ENCODE measurements at regions not wholly inside any gene's neighbourhood (a gene's known extent, or its start where the extent isn't known, plus 50 kb on each side); places are given as distances from the start of the nearest gene placed in this dataset.

GRCh38 chr16:85291302-85292148, 179.3 kb upstream of the CIBAR2 start:
- no peak for DNase-seq (ENCODE audit: low read depth)

- no peak for DNase-seq (ENCODE audit: low read depth)
Measured at GRCh38 chr16:85293458-85293857, 181.2 kb upstream of the CIBAR2 start.

GRCh38 chr16:85293904-85294642, 181.8 kb upstream of the CIBAR2 start:
- DNase-seq (ENCODE audit: low read depth): no peak

- no peak for DNase-seq (ENCODE audit: low read depth)
Measured at GRCh38 chr16:85294810-85295508, 182.7 kb upstream of the CIBAR2 start.

- DNase-seq (ENCODE audit: low read depth): no peak
Measured at GRCh38 chr16:85296859-85297660, 184.8 kb upstream of the CIBAR2 start.

- no peak for DNase-seq (ENCODE audit: low read depth)
Measured at GRCh38 chr16:85297881-85298280, 185.6 kb upstream of the CIBAR2 start.

DNA sequence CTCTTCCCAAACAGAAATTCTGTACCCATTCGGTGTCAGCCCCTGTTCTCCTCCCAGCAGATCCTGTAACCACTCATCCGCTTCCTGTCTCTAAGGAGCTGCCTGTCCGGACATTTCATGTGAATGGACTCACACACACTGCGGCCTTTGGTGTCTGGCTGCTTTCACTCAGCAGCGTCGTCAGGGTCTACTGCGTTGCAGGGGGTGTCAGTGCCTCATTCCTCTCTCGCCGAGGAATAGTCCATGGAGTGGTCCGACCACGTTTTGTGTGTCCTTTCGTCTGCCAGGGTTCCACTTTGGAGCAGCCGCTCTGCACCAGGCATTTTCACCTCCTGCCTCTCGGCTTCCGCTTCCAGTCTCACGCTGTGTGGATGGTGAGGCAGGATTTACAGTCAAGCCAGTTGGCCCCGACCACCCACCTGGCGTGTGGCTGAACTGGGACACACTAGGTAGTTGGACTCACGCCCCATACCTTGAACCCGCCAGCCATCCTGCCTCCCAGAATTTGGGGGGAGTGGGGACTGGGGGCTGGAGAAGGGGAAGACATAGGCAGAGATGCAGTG, 188.2 kb upstream of the CIBAR2 start:
- DNase-seq (ENCODE audit: low read depth): no peak

DNA sequence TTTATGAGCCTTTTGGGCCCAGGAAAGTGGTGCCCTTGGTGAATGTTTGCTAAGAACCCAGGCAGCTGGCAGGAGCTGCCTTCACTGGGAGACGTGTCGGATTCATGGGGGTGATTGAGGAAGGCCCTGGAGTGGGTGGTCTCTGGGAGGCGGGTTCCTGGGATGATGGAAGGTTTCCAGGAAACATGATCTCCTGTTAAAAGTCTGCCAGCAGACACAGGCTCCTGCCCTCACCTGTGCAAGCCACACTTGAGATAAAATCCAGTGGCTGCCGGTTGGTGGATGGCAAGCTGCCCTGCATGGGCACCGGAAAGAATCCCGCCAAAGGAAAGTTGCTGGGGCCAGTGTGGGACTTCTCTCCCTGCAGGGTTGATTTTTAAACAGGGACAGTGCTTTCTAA, 189.0 kb upstream of the CIBAR2 start:
- DNase-seq (ENCODE audit: low read depth): no peak

DNA sequence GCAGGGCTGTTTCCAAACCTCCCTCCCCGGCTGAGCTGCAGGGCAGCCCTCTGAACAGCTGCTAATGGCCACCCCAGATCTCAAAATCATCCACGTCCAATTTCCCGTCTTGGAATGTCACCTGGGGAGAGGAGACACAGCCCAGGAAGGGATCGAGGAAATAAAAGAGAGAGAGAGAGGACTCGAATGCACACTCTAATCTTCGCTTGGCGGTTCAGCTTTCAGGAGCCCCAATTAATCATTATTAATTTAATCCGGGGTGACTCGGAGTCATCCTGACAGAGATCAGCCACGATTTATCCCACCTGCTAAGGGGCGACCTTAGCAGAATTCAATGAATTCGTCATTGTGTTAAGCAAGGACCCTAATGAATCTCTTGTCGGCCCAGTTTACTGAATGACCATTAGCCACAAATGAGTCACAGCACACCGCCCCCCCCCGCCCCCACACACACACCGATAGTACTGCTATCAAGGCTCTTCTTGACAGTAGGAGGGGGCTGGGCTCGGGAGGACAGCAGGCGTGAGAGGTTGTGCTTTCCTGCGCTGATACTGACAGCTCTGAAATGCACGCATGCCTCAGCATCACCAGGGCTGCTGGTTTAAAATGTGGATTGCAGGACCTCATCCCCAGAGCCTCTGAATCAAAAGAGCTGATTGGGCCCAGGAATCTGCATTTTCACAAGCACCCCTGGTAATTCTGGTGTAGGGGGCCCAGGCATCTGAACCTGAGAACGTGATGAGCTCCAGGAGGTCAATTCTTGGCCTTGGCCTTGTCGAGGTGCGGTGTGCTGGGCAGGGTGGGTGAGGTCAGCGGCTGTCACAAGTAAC, 190.0 kb upstream of the CIBAR2 start:
- no peak for DNase-seq (ENCODE audit: low read depth)

DNA sequence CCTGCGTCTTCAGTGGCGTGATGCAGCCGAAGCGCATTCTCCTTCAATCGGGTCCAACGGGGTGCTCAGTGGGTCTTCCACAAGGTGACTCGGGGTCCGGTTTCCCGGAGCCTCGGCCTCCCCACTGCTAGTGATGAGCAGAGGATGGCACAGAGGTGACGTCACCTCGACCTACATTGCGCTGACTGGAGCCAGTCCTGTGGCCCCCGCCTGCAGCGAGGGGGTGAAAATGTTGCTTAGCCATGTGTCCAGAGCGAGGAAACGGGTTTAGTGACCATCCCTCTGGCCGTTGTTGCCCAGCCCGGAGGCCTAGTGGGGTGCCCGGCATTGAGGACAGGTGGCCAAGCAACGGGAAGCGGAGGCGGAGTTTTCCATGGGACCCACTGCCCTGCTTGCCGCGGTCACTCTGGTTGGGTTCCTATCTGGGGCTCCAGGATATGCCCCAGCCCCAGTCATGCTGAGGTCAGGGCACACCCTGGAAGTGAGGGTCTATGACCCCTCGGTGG, 190.6 kb upstream of the CIBAR2 start:
- DNase-seq (ENCODE audit: low read depth): no peak

DNA sequence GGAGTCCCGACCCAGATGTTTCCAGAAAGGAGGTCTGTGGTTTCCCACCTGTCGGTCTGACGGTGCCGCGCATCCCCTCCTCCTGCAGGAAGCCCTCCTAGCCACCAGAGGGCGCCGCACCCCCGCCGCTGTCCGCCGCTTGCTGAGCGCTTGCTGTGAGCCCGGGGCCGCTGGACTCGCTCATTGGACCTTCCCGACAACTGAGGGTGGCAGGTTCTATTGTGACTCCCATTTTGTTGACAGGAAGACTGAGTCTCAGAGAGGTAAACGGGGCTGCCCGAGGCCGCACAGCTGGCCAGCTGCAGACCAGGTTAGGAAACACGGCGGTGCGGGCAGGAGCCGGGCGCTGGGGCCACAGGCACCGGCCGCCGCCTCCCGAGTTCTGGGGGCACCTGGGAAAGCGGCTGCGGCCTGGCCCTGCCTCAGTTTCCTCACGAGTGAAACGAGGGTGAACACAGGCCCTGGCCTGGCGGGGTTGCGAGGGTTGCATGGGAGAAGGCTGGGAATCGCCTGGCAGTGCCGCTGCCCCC, 191.1 kb upstream of the CIBAR2 start:
- DNase-seq (ENCODE audit: low read depth): no peak

GRCh38 chr16:85304337-85304736, 192.1 kb upstream of the CIBAR2 start:
- DNase-seq (ENCODE audit: low read depth): no peak

DNA sequence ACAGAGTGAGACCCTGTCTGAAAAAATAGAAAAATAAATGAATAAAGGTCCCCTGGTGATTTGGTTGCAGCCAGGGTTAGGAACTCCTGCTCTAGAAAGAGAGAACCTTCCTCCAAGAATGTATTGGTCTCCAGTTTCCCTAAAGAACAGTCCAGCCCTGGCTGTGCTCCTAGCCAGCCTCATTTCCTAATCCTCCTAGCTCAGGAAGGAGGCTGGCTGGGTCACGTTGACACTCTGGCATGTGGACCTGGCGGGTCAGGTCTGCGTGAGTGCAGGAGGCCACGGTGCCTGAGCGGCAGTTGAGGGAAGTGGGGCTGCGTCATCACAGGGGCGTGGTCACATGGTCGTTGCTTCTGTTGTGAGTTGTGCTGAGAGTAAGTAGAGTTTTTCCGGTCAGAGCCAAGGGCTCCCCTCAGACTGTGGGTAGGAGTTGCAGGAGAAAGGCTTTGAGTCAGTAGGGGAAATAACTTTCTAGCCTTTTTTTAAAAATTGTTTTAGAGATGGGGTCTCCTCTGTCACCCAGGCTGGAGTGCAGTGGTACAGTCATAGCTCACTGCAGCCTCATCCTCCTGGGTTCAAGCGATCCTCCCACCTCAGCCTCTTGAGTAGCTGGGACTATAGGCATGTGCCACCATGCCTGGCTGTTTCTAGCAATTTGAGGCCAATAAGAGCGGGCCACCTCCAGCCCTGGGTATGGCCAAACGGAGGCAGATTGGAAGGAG, 194.0 kb upstream of the CIBAR2 start:
- DNase-seq (ENCODE audit: low read depth): no peak

DNA sequence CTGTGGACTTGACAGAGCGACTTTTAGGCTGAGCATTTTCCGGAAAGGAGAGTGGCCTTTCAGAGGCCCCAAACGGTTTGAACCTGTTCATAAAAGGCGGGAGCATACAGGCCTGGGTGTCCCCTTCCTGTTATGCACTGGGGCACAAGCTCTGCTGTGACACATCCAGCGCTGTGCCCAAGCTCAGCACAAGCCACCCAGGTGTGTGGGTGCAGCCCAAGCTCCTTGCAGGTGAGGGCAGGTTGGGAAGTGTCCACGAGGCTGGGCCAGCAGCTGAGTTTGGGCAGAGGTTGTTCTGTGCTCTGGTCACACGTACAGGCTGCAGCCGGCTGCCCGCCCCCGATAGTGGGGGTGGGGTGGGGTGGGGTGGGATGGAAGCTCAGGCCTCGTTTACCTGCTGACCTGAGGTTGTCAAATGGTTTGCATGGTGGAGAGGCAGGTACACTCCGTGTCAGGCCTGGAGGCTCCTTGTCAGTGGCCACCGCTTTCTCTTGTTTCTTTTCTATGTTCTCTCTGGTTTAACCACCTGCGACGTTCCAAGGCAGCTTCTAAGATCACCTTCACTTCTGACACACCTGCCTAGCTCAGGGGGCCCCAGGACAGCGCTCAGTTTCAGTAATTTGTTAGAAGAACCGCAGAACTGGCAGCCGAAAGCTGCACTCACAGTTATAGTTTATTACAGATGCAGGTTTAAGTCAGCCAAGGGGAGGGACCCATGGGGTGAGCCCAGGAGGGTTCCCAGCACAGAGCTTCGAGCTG, 194.7 kb upstream of the CIBAR2 start:
- no peak for DNase-seq (ENCODE audit: low read depth)

DNA sequence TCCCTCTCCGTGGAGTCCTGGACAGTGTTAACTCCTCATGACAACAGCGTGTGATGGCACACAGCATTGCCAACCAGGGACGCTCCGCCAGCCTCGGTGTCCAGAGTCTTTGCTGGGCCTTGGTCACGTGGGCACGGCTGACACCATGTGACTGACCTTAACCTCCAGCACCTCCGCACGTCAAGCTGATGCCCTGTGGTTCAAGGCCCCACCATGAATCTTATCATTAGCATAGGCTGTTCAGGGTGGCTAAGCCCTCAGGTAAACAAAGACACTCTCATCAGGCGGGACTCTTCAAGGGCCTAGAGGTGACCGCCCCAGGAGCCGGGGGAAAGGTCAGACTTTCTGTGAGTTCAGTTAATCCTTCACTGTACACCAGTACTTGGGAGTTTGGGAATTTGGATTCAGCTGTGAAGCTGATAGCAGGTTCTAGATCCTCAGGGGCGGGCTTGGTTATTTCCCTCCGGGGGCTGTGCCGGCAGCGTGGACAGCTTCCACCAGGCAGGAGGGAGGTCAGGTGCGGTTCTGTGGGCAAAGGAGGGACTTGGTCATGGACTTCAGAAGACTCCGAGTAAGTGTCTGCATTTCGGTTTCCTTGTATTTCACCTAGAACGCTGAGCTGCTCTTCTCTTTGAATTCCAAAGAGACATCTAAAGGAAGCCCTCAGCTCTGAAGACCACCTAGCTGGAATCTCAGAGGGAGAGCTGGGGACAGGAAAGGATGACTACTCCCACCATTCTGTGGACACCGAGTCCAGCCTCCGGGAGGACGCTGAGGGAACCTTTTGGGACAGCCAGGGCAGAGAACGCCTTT, 195.5 kb upstream of the CIBAR2 start:
- no peak for DNase-seq (ENCODE audit: low read depth)

DNA sequence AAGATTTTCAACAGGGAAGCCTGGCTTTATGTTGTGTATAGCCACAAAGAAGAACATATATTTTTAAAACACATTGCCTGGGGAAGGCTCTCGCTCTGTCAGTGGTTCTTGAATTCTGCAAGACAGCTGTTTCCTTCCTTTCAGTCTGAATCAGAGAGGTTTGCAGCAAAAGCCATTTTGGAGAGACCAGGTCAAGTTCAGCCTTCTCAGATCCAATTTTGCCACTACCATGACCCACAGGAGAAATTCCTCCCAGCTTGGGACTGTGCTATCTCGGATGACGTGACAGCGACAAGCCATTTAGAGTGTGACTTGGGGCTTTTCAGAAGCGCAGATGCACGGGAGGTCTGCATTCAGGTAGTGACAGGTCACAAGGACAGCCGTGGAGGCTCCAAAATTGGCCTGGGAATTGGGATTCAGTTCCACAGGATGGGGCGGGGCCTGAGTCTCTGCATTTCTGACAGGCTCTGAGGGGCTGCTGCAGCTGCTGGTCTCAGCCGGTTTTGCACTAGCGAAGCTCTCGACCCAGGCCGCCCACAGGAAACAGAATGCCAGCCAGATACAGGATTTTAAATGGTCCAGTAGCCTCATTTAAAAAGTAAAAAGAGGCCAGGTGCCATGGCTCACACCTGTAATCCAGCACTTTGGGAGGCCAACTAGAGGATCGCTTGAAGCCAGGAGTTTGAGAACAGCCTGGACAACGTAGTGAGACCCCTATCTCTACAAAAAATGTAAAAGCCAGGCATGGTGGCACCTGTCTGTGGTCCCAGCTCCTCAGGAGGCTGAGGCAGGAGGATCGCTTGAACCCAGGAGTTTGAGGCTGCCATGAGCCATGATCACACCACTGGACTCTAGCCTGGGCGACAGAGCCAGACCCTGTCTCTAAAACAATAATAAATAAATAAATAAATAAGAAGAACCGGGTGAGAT, 196.6 kb upstream of the CIBAR2 start:
- DNase-seq (ENCODE audit: low read depth): no peak
